ENCODE measurements at regions not wholly inside any gene's neighbourhood (a gene's known extent, or its start where the extent isn't known, plus 50 kb on each side); places are given as distances from the start of the nearest gene placed in this dataset.

DNA sequence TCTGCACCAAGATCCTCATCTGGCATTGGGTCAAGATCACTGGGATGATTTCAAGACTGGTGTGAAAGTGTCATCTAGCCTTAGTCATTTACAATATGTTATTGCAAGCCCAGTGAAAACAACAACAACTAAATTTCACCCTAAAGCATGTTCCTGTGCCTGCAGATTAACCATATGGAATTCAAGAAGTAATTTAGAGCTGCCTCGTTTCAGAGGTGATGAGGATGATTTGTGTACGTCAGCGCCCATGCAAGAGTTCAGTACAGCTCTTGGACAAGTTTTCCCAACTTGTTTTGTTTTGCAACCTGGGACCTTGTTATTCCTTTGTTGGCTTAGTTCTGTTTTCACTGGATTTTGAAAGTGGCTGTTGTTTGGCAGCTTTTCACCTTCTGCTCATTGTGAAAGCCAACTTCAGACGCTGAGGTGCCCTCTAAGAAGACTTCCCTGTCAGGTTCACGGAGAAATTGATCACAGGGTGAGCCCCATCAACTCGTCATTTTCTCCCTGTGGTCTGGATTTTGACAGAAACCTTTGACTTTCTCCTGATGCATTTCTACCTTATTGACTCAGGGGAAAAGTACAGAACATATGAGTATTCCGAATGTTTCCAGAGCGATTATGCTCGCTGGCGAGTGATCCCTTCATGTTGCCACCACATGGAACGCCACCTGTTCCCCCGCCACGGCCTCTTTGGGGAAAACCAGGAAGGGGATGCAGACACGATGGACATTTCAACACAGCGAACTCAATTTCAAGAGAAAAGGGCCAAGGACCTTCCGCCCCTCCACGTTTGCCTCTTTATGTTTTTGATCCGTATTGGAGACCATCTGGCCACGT is 85.6 kb downstream of the FOXL1 start:
- ATAC-seq (no peak), DNase-seq (no peak)
- intact Hi-C loops (cut with DNase I): no loop called here
- TF ChIP-seq, protein P1, sequence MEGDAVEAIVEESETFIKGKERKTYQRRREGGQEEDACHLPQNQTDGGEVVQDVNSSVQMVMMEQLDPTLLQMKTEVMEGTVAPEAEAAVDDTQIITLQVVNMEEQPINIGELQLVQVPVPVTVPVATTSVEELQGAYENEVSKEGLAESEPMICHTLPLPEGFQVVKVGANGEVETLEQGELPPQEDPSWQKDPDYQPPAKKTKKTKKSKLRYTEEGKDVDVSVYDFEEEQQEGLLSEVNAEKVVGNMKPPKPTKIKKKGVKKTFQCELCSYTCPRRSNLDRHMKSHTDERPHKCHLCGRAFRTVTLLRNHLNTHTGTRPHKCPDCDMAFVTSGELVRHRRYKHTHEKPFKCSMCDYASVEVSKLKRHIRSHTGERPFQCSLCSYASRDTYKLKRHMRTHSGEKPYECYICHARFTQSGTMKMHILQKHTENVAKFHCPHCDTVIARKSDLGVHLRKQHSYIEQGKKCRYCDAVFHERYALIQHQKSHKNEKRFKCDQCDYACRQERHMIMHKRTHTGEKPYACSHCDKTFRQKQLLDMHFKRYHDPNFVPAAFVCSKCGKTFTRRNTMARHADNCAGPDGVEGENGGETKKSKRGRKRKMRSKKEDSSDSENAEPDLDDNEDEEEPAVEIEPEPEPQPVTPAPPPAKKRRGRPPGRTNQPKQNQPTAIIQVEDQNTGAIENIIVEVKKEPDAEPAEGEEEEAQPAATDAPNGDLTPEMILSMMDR (IDR thresholded peaks at IDR 0.05): no peak
- H3K9me3 ChIP-seq: no peaks in the 10 kb centered on the region
- no peaks in the 10 kb centered on the region for H3K36me3 ChIP-seq
- no peaks in the 10 kb centered on the region for H3K4me1 ChIP-seq
- no peak overlapping the region for H3K4me3 ChIP-seq
- H3K27me3 ChIP-seq: peaks cover 6% of the 10 kb centered on the region
- H3K27ac ChIP-seq: no peak overlapping the region

DNA sequence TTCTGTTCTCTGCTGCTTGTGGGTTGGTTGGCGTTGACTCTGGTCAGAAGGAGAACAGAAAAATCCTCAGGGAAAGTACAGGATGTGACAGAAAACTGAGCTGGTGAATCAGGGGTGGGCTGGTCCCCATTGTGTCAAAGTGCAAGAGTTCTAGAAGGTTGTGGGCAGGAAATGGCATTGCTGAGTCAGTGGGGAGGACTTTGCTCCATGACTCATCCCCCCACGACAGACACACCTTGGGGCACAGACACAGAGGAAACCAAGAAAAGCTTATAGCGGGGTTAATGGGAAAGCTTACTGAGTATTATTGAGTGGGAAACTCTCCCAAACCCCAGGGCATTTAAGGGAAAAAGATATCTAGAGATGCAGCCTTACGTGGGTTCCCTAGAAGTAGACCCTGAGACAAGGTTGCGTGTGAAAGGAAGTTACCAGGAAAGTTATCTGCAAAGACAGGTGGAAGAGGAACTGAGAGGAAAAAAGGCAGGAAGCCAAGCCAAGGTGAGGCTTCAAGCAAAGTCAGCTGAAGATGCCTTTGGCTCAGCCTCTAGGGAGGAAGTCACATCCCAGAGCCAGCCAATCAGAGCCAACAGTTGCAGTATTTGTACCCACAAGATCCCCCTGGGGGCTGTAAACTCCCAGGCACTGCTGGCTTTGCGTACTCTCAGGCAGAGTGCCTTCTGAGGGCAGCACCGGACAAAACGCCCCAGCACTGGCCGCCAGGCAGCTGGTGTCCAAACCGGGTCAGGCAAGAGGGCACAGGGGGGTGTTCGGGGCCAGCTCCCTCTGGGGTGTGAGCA is 86.4 kb downstream of the FOXL1 start:
- no peak for DNase-seq
- no peak for ATAC-seq
- no peak overlapping the region for H3K4me3 ChIP-seq
- intact Hi-C loops (cut with DNase I): no loop called here
- H3K36me3 ChIP-seq: no peaks in the 10 kb centered on the region
- TF ChIP-seq, protein P1 (IDR thresholded peaks at IDR 0.05): no peak
- H3K4me1 ChIP-seq: peaks cover 4% of the 10 kb centered on the region
- H3K27ac ChIP-seq: no peak overlapping the region
- H3K9me3 ChIP-seq: no peaks in the 10 kb centered on the region
- H3K27me3 ChIP-seq: peaks cover 6% of the 10 kb centered on the region

DNA sequence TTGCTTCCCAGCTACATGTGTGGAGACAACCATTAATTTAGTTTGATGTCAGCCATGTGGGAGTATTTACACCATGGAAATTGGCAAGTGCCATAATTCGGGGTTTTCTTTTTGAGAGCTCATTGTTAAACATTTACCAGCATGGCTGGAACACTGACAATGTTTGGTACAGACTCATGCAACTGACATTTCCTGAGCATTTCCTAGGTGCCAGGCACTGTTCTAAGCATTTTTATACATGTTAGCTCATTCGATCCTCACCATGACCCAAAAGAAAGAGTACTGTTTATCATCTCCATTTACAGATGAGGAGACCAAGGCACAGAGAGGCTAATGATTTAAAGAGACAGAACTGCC is 86.9 kb downstream of the FOXL1 start:
- TF ChIP-seq, protein P1 (IDR thresholded peaks at IDR 0.05): no peak
- Histone ChIP-seq H3K9me3 (no peaks in the 10 kb centered on the region), H3K4me1 (peaks cover 4% of the 10 kb centered on the region), H3K27me3 (peaks cover under 1% of the 10 kb centered on the region), H3K4me3 (no peak overlapping the region), H3K36me3 (no peaks in the 10 kb centered on the region), H3K27ac (no peak overlapping the region)
- intact Hi-C loops (cut with DNase I): no loop called here
- ATAC-seq (no peak), DNase-seq (no peak)

DNA sequence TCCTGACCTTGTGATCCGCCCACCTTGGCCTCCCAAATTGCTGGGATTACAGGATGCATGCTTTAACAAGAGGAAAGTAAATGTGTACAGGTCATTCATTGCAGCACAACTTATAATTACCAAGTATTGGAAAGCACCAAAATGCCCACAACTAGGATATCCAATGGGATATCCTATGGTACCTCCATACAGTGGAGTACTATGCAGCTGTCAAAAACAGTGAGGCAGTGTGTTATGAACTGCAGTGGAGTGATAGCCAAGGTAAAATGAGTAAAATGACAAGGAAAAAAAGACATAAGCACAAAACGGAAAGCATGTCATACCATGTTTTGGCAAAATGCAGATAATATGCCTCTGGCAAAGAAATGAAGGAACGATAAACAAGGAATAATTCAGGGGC is 87.6 kb downstream of the FOXL1 start:
- TF ChIP-seq, protein P1 (IDR thresholded peaks at IDR 0.05): no peak
- intact Hi-C loops (cut with DNase I): no loop called here
- H3K27ac ChIP-seq: no peak overlapping the region

DNA sequence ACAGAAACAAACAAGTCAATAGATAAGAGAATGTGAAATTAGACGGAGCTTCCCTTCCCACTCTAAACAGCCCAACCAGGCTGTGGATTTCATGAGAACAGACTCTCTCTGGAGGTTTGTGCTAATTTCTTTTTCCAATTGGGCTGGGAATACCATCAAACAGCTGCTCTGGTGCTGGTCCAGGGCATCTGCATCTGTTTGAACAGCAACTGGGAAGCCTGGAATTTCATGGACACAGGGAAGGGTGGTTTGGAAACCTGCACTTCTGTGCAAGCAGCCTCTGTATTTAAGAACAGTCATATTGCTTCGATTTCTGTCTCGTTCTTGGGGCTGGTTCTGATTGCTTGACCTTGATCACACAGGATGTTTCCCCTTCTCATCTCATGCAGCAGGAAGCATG is 88.7 kb downstream of the FOXL1 start:
- DNase-seq: no peak
- H3K9me3 ChIP-seq: no peaks in the 10 kb centered on the region
- TF ChIP-seq, protein P1 (IDR thresholded peaks at IDR 0.05): no peak
- H3K4me1 ChIP-seq: peaks cover 4% of the 10 kb centered on the region
- no peak overlapping the region for H3K4me3 ChIP-seq
- ATAC-seq: no peak
- H3K27ac ChIP-seq: no peak overlapping the region
- intact Hi-C loops (cut with DNase I): no loop called here
- H3K27me3 ChIP-seq: peaks cover 3% of the 10 kb centered on the region
- H3K36me3 ChIP-seq: no peaks in the 10 kb centered on the region

More for the DNA sequence above, 87.6 kb downstream of the FOXL1 start:
- Histone ChIP-seq H3K4me3 (no peak overlapping the region), H3K36me3 (no peaks in the 10 kb centered on the region), H3K4me1 (peaks cover 4% of the 10 kb centered on the region), H3K9me3 (no peaks in the 10 kb centered on the region), H3K27me3 (no peaks in the 10 kb centered on the region)
- ATAC-seq (no peak), DNase-seq (no peak)

All from upper lobe of right lung (tissue), 1 donor.